A549 (cell line): ENCODE measurements at regions not wholly inside any gene's neighbourhood (a gene's known extent, or its start where the extent isn't known, plus 50 kb on each side); places are given as distances from the start of the nearest gene placed in this dataset.

Source experiments
- CTCF ChIP-seq: fragments of >200 bp; sonication (Bioruptor Twin); formaldehyde crosslinking; IDR thresholded peaks from 3 replicates; pipeline ENCODE4 v1.5.1; 2016
- HDAC2 ChIP-seq: fragments of 200-600 bp; sonication (generic); IDR thresholded peaks from 2 replicates; pipeline ENCODE4 v1.6.1; 2016
- HOXA7 ChIP-seq: fragments of 250-450 bp; sonication (Bioruptor Pico); IDR thresholded peaks from 2 replicates; pipeline ENCODE4 v1.5.0; 2020; ENCODE audit warnings: mild to moderate bottlenecking, moderate library complexity
- TF ChIP-seq, protein P1 (sequence below): fragments of 200-600 bp; sonication (generic); IDR thresholded peaks from 2 replicates; pipeline ENCODE4 v1.6.1; 2016; ENCODE audit warnings: antibody characterized with exemption, mild to moderate bottlenecking, moderate library complexity
- TF ChIP-seq, protein P2 (sequence below): fragments of >200 bp; sonication (Bioruptor Twin); formaldehyde crosslinking; IDR thresholded peaks from 2 replicates; pipeline ENCODE4 v1.6.1; 2016

DNA sequence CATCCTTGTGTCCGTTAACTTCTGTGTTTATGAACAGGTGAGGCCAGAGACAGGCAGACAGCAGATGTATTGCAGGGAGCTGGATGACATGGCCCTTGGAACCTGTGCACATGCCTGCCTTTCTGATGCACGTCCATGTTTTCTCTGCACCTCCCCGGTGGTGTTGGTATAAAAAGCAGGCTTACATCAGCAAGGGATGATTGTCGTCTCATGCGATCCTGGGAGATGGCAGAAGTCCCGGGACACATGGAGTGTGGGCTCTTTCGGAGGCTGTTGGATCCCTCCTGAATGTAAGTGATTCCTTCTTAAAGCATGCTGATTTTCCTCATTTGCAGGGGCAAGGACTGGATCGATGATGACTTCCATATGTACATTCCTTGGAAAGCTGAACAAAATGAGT is 134.8 kb downstream of the SNRPN start:
- TF ChIP-seq HDAC2 (no peak), CTCF (no peak), HOXA7 (no peak)
- TF ChIP-seq, protein P1, sequence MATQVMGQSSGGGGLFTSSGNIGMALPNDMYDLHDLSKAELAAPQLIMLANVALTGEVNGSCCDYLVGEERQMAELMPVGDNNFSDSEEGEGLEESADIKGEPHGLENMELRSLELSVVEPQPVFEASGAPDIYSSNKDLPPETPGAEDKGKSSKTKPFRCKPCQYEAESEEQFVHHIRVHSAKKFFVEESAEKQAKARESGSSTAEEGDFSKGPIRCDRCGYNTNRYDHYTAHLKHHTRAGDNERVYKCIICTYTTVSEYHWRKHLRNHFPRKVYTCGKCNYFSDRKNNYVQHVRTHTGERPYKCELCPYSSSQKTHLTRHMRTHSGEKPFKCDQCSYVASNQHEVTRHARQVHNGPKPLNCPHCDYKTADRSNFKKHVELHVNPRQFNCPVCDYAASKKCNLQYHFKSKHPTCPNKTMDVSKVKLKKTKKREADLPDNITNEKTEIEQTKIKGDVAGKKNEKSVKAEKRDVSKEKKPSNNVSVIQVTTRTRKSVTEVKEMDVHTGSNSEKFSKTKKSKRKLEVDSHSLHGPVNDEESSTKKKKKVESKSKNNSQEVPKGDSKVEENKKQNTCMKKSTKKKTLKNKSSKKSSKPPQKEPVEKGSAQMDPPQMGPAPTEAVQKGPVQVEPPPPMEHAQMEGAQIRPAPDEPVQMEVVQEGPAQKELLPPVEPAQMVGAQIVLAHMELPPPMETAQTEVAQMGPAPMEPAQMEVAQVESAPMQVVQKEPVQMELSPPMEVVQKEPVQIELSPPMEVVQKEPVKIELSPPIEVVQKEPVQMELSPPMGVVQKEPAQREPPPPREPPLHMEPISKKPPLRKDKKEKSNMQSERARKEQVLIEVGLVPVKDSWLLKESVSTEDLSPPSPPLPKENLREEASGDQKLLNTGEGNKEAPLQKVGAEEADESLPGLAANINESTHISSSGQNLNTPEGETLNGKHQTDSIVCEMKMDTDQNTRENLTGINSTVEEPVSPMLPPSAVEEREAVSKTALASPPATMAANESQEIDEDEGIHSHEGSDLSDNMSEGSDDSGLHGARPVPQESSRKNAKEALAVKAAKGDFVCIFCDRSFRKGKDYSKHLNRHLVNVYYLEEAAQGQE = no peak
- TF ChIP-seq, protein P2, sequence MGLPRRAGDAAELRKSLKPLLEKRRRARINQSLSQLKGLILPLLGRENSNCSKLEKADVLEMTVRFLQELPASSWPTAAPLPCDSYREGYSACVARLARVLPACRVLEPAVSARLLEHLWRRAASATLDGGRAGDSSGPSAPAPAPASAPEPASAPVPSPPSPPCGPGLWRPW = no peak
